Activated CD4-positive, alpha-beta memory T cell treated with anti-CD3 and anti-CD28 coated beads for 36 hours (primary cell): ENCODE measurements at regions not wholly inside any gene's neighbourhood (a gene's known extent, or its start where the extent isn't known, plus 50 kb on each side); places are given as distances from the start of the nearest gene placed in this dataset.

Experiments used
- CTCF ChIA-PET: fragments of 350-600 bp; sonication (Branson Sonifier 250); formaldehyde crosslinking; loops from one replicate; lab custom pipeline; 2021; ENCODE audit warnings: antibody characterized with exemption, inconsistent platforms; lab: Charles Lee
- POLR2A ChIA-PET: fragments of 350-600 bp; sonication (Branson Sonifier 250); formaldehyde crosslinking; loops from one replicate; lab custom pipeline; 2021; ENCODE audit warnings: antibody characterized with exemption; lab: Charles Lee
- DNase-seq: peaks from one replicate; pipeline ENCODE4 v3.0.0-alpha.2; 2020
- H3K27ac Mint-ChIP-seq: one replicate; pipeline ENCODE4 v1.8.0; 2021; ENCODE audit warnings: mixed read lengths
- H3K27me3 Mint-ChIP-seq: one replicate; pipeline ENCODE4 v1.8.0; 2021; ENCODE audit warnings: mixed read lengths
- H3K36me3 Mint-ChIP-seq: one replicate; pipeline ENCODE4 v1.8.0; 2021; ENCODE audit warnings: mixed read lengths
- H3K4me1 Mint-ChIP-seq: one replicate; pipeline ENCODE4 v1.8.0; 2021; ENCODE audit warnings: low read depth, mixed read lengths
- H3K4me3 Mint-ChIP-seq: one replicate; pipeline ENCODE4 v1.8.0; 2021; ENCODE audit warnings: mild to moderate bottlenecking, mixed read lengths
- H3K9me3 Mint-ChIP-seq: one replicate; pipeline ENCODE4 v1.8.0; 2021; ENCODE audit warnings: mixed read lengths
- intact Hi-C: fragments of 100-400 bp; cut with micrococcal nuclease; formaldehyde crosslinking; loops from one replicate; pipeline ENCODE4 v1.15.1; 2023

- CTCF ChIA-PET = no interaction called here
- no peaks in the 10 kb centered on the region for H3K27me3 Mint-ChIP-seq
- H3K4me3 Mint-ChIP-seq = no peak overlapping the region
- no peak overlapping the region for H3K27ac Mint-ChIP-seq
- no peaks in the 10 kb centered on the region for H3K36me3 Mint-ChIP-seq
- no peaks in the 10 kb centered on the region for H3K4me1 Mint-ChIP-seq
- H3K9me3 Mint-ChIP-seq = peaks cover 38% of the 10 kb centered on the region
- intact Hi-C loops = no loop called here
- DNase-seq = no peak
- POLR2A ChIA-PET = no interaction called here
Observed at GRCh38 chr11:37533087-37533486, 935.1 kb upstream of the RAG2 start.

GRCh38 chr11:37532271-37532670 lies 934.2 kb upstream of the RAG2 start:
- Mint-ChIP-seq H3K27ac (no peak overlapping the region), H3K4me1 (no peaks in the 10 kb centered on the region), H3K36me3 (no peaks in the 10 kb centered on the region), H3K4me3 (no peak overlapping the region), H3K9me3 (peaks cover 38% of the 10 kb centered on the region), H3K27me3 (no peaks in the 10 kb centered on the region)
- ChIA-PET POLR2A (no interaction called here), CTCF (no interaction called here)
- no peak for DNase-seq
- intact Hi-C loops = no loop called here

DNA sequence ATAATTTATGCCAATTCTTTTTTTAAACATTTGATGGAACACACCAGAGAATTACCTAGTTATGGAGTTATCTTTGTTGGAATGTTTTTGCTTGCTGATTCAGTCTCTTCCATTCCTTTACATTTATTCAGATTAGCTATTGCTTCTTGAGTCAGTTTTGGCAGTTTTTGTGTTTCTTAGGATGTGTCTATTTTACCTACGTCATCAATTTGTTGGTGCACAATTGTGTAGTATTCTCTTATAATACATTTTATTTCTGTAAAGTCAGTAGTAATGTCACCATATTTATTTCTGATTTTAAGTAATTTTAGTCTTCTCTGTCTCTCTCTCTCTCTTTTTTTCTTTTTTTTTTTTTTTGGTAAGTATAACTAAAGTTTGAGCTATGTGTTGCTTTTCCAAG lies 929.5 kb upstream of the RAG2 start:
- H3K4me3 Mint-ChIP-seq = no peak overlapping the region
- H3K36me3 Mint-ChIP-seq = no peaks in the 10 kb centered on the region
- peaks cover 43% of the 10 kb centered on the region for H3K9me3 Mint-ChIP-seq
- ChIA-PET POLR2A (no interaction called here), CTCF (no interaction called here)
- H3K4me1 Mint-ChIP-seq = no peaks in the 10 kb centered on the region
- no peaks in the 10 kb centered on the region for H3K27me3 Mint-ChIP-seq
- DNase-seq = no peak
- intact Hi-C loops = no loop called here
- H3K27ac Mint-ChIP-seq = no peak overlapping the region

- POLR2A ChIA-PET = no interaction called here
- intact Hi-C loops = no loop called here
- DNase-seq = no peak
- Mint-ChIP-seq H3K4me1 (no peaks in the 10 kb centered on the region), H3K9me3 (peaks cover 37% of the 10 kb centered on the region), H3K36me3 (no peaks in the 10 kb centered on the region), H3K4me3 (no peak overlapping the region), H3K27ac (no peak overlapping the region), H3K27me3 (no peaks in the 10 kb centered on the region)
- CTCF ChIA-PET = no interaction called here
Observed at GRCh38 chr11:37525336-37525735, 927.3 kb upstream of the RAG2 start.

DNA sequence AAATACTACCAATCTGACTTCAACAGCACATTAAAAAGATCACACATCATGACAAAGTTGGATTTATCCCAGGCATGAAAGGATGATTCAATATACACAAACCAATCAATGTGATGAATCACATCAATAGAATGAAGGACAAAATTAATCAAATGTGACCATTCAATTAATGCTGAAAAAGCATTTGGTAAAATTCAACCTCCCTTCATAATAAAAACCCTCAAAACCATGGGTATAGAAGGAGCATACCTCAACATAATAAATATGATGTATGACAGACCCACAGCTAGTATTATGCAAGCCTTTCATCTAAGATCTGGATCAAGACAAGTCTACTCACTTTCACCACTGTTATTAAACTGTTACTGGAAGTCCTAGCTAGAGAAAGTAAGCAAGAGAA lies 921.7 kb upstream of the RAG2 start:
- no peak for DNase-seq
- intact Hi-C loops = no loop called here
- CTCF ChIA-PET = no interaction called here
- Mint-ChIP-seq H3K36me3 (no peaks in the 10 kb centered on the region), H3K4me3 (no peak overlapping the region), H3K27me3 (no peaks in the 10 kb centered on the region), H3K4me1 (no peaks in the 10 kb centered on the region), H3K27ac (no peak overlapping the region), H3K9me3 (peaks cover 30% of the 10 kb centered on the region)
- POLR2A ChIA-PET = no interaction called here

GRCh38 chr11:37512156-37512780 lies 914.2 kb upstream of the RAG2 start:
- peaks cover 14% of the 10 kb centered on the region for H3K9me3 Mint-ChIP-seq
- no peaks in the 10 kb centered on the region for H3K27me3 Mint-ChIP-seq
- no peaks in the 10 kb centered on the region for H3K36me3 Mint-ChIP-seq
- no peak for DNase-seq
- ChIA-PET CTCF (no interaction called here), POLR2A (no interaction called here)
- intact Hi-C loops = no loop called here
- no peak overlapping the region for H3K27ac Mint-ChIP-seq
- no peaks in the 10 kb centered on the region for H3K4me1 Mint-ChIP-seq
- H3K4me3 Mint-ChIP-seq = no peak overlapping the region

DNA sequence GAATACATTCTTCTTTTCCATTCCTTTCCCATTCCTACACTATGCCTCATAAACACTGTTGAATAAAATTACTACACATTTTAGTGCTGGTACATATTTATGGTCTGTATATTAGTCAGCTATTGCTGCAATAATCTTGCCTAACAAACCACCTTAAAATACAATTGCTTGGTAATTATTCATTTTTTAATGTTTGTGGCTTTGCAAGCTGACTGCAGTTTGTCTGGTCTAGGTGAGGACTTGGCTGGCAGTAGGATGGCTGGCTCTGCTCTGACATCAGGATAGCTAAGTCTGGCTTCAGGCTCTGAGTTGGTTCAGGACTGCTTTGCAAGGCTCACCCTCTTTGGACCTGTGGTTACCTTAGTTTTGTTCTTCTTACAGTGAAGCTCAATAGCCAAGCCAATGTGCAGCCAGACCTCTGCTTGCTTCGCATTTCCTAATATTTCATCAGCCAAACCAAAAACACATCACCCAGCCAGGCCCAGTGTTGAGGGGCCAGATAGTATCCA lies 913.4 kb upstream of the RAG2 start:
- Mint-ChIP-seq H3K27ac (no peak overlapping the region), H3K27me3 (no peaks in the 10 kb centered on the region), H3K4me3 (no peak overlapping the region), H3K9me3 (peaks cover 11% of the 10 kb centered on the region), H3K36me3 (no peaks in the 10 kb centered on the region), H3K4me1 (no peaks in the 10 kb centered on the region)
- ChIA-PET CTCF (no interaction called here), POLR2A (no interaction called here)
- intact Hi-C loops = no loop called here
- no peak for DNase-seq

DNA sequence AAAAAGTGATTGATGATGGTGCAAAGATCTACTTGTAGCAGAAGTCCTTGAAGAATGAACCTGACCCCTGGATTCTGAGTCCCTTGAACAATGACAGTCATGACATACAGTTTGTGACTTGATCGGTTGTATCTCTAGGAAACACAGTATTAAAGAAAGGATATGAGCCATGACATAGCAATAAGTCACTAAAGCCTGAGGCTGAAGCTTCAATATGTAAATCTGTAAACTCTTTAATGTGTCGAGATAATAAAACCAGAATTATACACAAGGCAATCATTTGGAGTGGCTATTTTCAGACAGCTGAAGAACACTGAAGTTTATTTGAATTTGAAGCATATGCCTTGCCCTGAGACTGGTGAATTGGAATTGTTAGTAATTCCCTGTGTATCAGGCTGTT lies 911.5 kb upstream of the RAG2 start:
- DNase-seq = no peak
- Mint-ChIP-seq H3K4me1 (no peaks in the 10 kb centered on the region), H3K27me3 (no peaks in the 10 kb centered on the region), H3K9me3 (peaks cover 16% of the 10 kb centered on the region), H3K27ac (no peak overlapping the region), H3K4me3 (no peak overlapping the region), H3K36me3 (no peaks in the 10 kb centered on the region)
- intact Hi-C loops = no loop called here
- ChIA-PET POLR2A (no interaction called here), CTCF (no interaction called here)

DNA sequence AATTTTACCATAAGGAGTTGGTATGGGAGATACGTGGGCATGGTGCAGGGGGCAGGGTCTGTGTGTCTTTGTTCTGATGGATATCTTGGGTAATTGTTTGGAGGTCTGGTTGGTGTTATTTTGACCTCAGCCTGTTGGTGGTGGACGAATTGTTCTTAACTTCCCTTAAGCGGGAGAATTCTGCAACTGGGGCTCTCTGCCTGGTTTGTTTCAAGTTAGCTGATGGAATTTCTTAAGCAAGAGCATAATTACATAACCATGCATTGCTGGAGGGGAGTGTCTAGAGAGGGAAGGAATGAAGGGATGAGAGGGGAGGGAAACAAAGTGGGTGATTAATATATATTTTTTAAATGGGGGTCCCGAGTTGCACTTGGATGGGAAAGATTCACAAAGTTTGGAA lies 908.5 kb upstream of the RAG2 start:
- intact Hi-C loops = no loop called here
- Mint-ChIP-seq H3K4me1 (no peaks in the 10 kb centered on the region), H3K27ac (no peak overlapping the region), H3K9me3 (peaks cover 19% of the 10 kb centered on the region), H3K4me3 (no peak overlapping the region), H3K36me3 (no peaks in the 10 kb centered on the region), H3K27me3 (no peaks in the 10 kb centered on the region)
- ChIA-PET CTCF (no interaction called here), POLR2A (no interaction called here)
- DNase-seq = no peak

GRCh38 chr11:37505406-37505805 lies 907.4 kb upstream of the RAG2 start:
- Mint-ChIP-seq H3K4me3 (no peak overlapping the region), H3K27ac (no peak overlapping the region), H3K27me3 (no peaks in the 10 kb centered on the region), H3K9me3 (peaks cover 19% of the 10 kb centered on the region), H3K4me1 (no peaks in the 10 kb centered on the region), H3K36me3 (no peaks in the 10 kb centered on the region)
- intact Hi-C loops = no loop called here
- CTCF ChIA-PET = no interaction called here
- POLR2A ChIA-PET = no interaction called here
- DNase-seq = no peak

DNA sequence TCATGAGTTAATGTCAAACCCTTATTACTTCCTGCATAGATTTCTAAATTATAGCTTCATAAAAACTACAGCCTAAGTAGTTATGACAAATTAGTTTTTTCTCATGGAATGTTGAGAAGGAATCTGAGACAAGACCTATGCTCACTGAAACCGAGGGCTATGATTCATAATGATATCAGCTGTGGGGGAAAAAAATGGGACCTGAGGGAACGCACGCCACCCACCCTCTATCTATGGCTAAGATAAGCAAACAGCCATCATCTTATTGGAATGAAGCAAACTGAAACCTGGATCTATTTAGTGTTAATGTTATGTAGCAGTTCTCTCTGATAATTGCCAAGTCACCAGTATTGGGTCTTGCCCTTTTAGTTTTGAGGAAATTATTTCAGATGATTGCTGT lies 906.9 kb upstream of the RAG2 start:
- H3K36me3 Mint-ChIP-seq = no peaks in the 10 kb centered on the region
- H3K4me3 Mint-ChIP-seq = no peak overlapping the region
- no peak for DNase-seq
- H3K27me3 Mint-ChIP-seq = no peaks in the 10 kb centered on the region
- peaks cover 18% of the 10 kb centered on the region for H3K9me3 Mint-ChIP-seq
- H3K27ac Mint-ChIP-seq = no peak overlapping the region
- CTCF ChIA-PET = no interaction called here
- no peaks in the 10 kb centered on the region for H3K4me1 Mint-ChIP-seq
- POLR2A ChIA-PET = no interaction called here
- intact Hi-C loops = no loop called here

- DNase-seq = no peak
- H3K4me3 Mint-ChIP-seq = no peak overlapping the region
- H3K9me3 Mint-ChIP-seq = peaks cover 14% of the 10 kb centered on the region
- CTCF ChIA-PET = no interaction called here
- H3K36me3 Mint-ChIP-seq = no peaks in the 10 kb centered on the region
- intact Hi-C loops = no loop called here
- no peak overlapping the region for H3K27ac Mint-ChIP-seq
- POLR2A ChIA-PET = interaction anchor here (0.5 kb wide), 1 partner anchor 87 kb away, joined by 3 read pairs; no protein-coding TSS in a partner anchor
- H3K4me1 Mint-ChIP-seq = no peaks in the 10 kb centered on the region
- no peaks in the 10 kb centered on the region for H3K27me3 Mint-ChIP-seq
Observed at GRCh38 chr11:37504060-37504611, 906.1 kb upstream of the RAG2 start.

DNA sequence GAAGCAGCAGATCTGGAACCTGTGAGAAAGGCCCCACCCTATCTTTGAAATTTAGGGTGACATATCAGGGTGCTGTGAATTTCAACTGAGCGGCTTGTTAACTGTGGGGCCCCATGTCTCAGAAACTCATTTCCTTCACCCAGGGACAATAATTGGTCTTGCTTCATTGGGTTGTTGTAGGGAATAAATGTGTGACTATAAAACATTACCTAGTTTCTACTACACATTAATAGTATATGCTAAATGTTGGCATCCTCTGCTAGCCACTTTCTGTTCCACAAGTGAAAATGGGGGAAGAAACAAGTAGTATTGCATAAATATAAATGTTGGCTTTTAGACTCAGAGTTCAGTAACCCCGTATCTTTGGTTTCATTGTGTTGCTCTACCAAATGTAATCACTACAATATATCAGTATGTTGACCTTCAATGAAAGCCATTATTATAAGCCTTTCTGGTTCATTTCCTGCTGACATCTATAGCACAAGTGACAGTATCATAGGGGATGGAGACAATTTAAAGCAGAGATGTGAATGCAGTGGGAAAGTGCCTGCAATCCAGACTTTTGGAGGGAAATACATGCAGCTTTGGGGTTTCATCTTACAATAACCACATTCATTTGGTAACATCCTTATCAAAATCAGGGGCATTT lies 905.5 kb upstream of the RAG2 start:
- no peaks in the 10 kb centered on the region for H3K4me1 Mint-ChIP-seq
- H3K9me3 Mint-ChIP-seq = peaks cover 14% of the 10 kb centered on the region
- intact Hi-C loops = no loop called here
- no peaks in the 10 kb centered on the region for H3K27me3 Mint-ChIP-seq
- ChIA-PET CTCF (no interaction called here), POLR2A (interaction anchor here (0.5 kb wide), 1 partner anchor 86 kb away, joined by 3 read pairs; no protein-coding TSS in a partner anchor)
- no peak overlapping the region for H3K27ac Mint-ChIP-seq
- H3K36me3 Mint-ChIP-seq = no peaks in the 10 kb centered on the region
- no peak for DNase-seq
- no peak overlapping the region for H3K4me3 Mint-ChIP-seq
